ENCODE measurements at regions not wholly inside any gene's neighbourhood (a gene's known extent, or its start where the extent isn't known, plus 50 kb on each side); places are given as distances from the start of the nearest gene placed in this dataset.

DNA sequence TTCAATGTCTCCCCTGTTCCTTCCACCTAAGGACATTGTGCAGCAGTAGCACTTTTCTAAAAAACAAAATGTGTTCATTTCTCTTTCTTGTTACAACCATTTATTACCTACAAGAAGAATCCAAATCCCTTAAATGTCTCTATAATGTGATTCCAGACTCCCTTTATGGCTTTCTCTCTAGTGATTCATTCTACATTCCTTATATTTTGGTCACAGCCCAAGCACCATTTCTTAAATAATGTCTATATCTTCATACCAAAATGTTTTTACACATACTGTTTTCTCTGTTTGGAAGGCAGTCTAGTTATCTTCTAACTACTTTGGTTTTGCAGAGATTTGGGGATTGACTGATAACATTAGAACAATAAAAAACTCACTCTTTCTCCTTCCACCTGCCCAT lies 1037.3 kb upstream of the FLRT2 start:
- Histone ChIP-seq H3K4me2 (ENCODE audit: low read length) (no peak overlapping the region), H3K27me3 (ENCODE audit: insufficient read depth, low read depth, low read length) (no peaks in the 10 kb centered on the region), H4K20me1 (ENCODE audit: insufficient read depth) (no peaks in the 10 kb centered on the region), H3K4me3 (ENCODE audit: low read length) (no peak overlapping the region), H3K9me2 (ENCODE audit: insufficient read depth, low read length) (no peaks in the 10 kb centered on the region), H3K9ac (ENCODE audit: low read length) (no peak overlapping the region), H3K36me3 (ENCODE audit: insufficient read depth, low read length) (no peaks in the 10 kb centered on the region), H3K79me2 (replicated peaks; ENCODE audit: insufficient read depth, low read length) (no peaks in the 10 kb centered on the region), H3K27ac (ENCODE audit: low read length) (no peak overlapping the region), H2AFZ (ENCODE audit: low read depth, low read length) (no peak overlapping the region), H3F3A (ENCODE audit: insufficient read depth, low read length, poor library complexity, severe bottlenecking) (peaks cover 4% of the 10 kb centered on the region), H3K9me3 (ENCODE audit: low read length) (no peaks in the 10 kb centered on the region)
- TF ChIP-seq, protein P1, sequence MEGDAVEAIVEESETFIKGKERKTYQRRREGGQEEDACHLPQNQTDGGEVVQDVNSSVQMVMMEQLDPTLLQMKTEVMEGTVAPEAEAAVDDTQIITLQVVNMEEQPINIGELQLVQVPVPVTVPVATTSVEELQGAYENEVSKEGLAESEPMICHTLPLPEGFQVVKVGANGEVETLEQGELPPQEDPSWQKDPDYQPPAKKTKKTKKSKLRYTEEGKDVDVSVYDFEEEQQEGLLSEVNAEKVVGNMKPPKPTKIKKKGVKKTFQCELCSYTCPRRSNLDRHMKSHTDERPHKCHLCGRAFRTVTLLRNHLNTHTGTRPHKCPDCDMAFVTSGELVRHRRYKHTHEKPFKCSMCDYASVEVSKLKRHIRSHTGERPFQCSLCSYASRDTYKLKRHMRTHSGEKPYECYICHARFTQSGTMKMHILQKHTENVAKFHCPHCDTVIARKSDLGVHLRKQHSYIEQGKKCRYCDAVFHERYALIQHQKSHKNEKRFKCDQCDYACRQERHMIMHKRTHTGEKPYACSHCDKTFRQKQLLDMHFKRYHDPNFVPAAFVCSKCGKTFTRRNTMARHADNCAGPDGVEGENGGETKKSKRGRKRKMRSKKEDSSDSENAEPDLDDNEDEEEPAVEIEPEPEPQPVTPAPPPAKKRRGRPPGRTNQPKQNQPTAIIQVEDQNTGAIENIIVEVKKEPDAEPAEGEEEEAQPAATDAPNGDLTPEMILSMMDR (IDR thresholded peaks at IDR 0.05; ENCODE audit: poor library complexity, severe bottlenecking) = no peak
- TF ChIP-seq EZH2 (IDR thresholded peaks at IDR 0.05; ENCODE audit: borderline replicate concordance, insufficient read depth, low read length, poor library complexity, severe bottlenecking) (no peak), EP300 (conservative IDR thresholded peaks at IDR 0.05; ENCODE audit: poor library complexity, severe bottlenecking) (no peak), RAD21 (conservative IDR thresholded peaks at IDR 0.05) (no peak), POLR2AphosphoS5 (IDR thresholded peaks at IDR 0.05) (no peak), MXI1 (conservative IDR thresholded peaks at IDR 0.05; ENCODE audit: poor library complexity, severe bottlenecking) (no peak), SMC3 (conservative IDR thresholded peaks at IDR 0.05; ENCODE audit: poor library complexity) (no peak), TAF1 (IDR thresholded peaks at IDR 0.05; ENCODE audit: low read depth) (no peak)
- TF ChIP-seq, protein P2, sequence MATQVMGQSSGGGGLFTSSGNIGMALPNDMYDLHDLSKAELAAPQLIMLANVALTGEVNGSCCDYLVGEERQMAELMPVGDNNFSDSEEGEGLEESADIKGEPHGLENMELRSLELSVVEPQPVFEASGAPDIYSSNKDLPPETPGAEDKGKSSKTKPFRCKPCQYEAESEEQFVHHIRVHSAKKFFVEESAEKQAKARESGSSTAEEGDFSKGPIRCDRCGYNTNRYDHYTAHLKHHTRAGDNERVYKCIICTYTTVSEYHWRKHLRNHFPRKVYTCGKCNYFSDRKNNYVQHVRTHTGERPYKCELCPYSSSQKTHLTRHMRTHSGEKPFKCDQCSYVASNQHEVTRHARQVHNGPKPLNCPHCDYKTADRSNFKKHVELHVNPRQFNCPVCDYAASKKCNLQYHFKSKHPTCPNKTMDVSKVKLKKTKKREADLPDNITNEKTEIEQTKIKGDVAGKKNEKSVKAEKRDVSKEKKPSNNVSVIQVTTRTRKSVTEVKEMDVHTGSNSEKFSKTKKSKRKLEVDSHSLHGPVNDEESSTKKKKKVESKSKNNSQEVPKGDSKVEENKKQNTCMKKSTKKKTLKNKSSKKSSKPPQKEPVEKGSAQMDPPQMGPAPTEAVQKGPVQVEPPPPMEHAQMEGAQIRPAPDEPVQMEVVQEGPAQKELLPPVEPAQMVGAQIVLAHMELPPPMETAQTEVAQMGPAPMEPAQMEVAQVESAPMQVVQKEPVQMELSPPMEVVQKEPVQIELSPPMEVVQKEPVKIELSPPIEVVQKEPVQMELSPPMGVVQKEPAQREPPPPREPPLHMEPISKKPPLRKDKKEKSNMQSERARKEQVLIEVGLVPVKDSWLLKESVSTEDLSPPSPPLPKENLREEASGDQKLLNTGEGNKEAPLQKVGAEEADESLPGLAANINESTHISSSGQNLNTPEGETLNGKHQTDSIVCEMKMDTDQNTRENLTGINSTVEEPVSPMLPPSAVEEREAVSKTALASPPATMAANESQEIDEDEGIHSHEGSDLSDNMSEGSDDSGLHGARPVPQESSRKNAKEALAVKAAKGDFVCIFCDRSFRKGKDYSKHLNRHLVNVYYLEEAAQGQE (IDR thresholded peaks at IDR 0.05; ENCODE audit: borderline replicate concordance) = no peak

DNA sequence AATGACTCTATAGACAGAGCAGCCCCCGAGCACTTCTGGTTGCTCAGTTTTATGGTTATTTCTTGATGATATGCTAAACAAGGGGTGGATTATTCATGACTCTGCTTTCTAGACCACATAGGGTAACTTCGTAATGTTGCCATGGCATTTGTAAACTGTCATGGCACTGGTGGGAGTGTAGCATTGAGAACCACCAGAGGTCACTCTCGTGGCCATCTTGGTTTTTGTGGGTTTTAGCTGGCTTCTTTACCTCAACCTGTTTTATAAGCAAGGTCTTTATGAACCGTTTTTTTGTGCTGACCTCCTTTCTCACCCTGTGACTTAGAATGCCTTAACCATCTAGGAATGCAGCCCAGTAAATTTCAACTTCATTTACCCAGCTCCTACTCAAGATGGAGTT lies 1036.2 kb upstream of the FLRT2 start:
- no peaks in the 10 kb centered on the region for H3K9me3 ChIP-seq (ENCODE audit: low read length)
- H3K27ac ChIP-seq (ENCODE audit: low read length) = no peak overlapping the region
- H3K9me2 ChIP-seq (ENCODE audit: insufficient read depth, low read length) = no peaks in the 10 kb centered on the region
- no peaks in the 10 kb centered on the region for H3K79me2 ChIP-seq (replicated peaks; ENCODE audit: insufficient read depth, low read length)
- no peak overlapping the region for H3K4me3 ChIP-seq (ENCODE audit: low read length)
- H2AFZ ChIP-seq (ENCODE audit: low read depth, low read length) = no peak overlapping the region
- no peak overlapping the region for H3K9ac ChIP-seq (ENCODE audit: low read length)
- H3K36me3 ChIP-seq (ENCODE audit: insufficient read depth, low read length) = no peaks in the 10 kb centered on the region
- peaks cover 4% of the 10 kb centered on the region for H3F3A ChIP-seq (ENCODE audit: insufficient read depth, low read length, poor library complexity, severe bottlenecking)
- H4K20me1 ChIP-seq (ENCODE audit: insufficient read depth) = no peaks in the 10 kb centered on the region
- TF ChIP-seq SMC3 (conservative IDR thresholded peaks at IDR 0.05; ENCODE audit: poor library complexity) = no peak
- TF ChIP-seq MXI1 (conservative IDR thresholded peaks at IDR 0.05; ENCODE audit: poor library complexity, severe bottlenecking) = no peak
- no peak for TF ChIP-seq EZH2 (IDR thresholded peaks at IDR 0.05; ENCODE audit: borderline replicate concordance, insufficient read depth, low read length, poor library complexity, severe bottlenecking)
- no peak for TF ChIP-seq POLR2AphosphoS5 (IDR thresholded peaks at IDR 0.05)
- TF ChIP-seq RAD21 (conservative IDR thresholded peaks at IDR 0.05) = no peak
- TF ChIP-seq EP300 (conservative IDR thresholded peaks at IDR 0.05; ENCODE audit: poor library complexity, severe bottlenecking) = no peak
- TF ChIP-seq, protein P2 (IDR thresholded peaks at IDR 0.05; ENCODE audit: borderline replicate concordance) = no peak
- TF ChIP-seq, protein P1 (IDR thresholded peaks at IDR 0.05; ENCODE audit: poor library complexity, severe bottlenecking) = no peak
- TF ChIP-seq TAF1 (IDR thresholded peaks at IDR 0.05; ENCODE audit: low read depth) = no peak
- H3K27me3 ChIP-seq (ENCODE audit: insufficient read depth, low read depth, low read length) = no peaks in the 10 kb centered on the region
- no peak overlapping the region for H3K4me2 ChIP-seq (ENCODE audit: low read length)
